Neutrophil (primary cell): ENCODE measurements at regions not wholly inside any gene's neighbourhood (a gene's known extent, or its start where the extent isn't known, plus 50 kb on each side); places are given as distances from the start of the nearest gene placed in this dataset.

Source experiments
- H3K27ac ChIP-seq: fragments of 200-600 bp; sonication (generic); 2 replicates; pipeline ENCODE4 v1.5.1; 2016; ENCODE audit warnings: mild to moderate bottlenecking, moderate library complexity
- H3K27me3 ChIP-seq: fragments of 200-600 bp; sonication (generic); 2 replicates; pipeline ENCODE4 v1.6.0; 2016; ENCODE audit warnings: mild to moderate bottlenecking
- H3K36me3 ChIP-seq: fragments of 200-600 bp; sonication (generic); 2 replicates; pipeline ENCODE4 v1.5.1; 2017
- H3K4me1 ChIP-seq, 2 experiments: fragments of 200-600 bp in 1 of 2; sonication (generic) in 1 of 2; 1 replicate in 1 of 2; 2 replicates in 1 of 2; pipeline versions ENCODE4 v1.5.1 to v1.6.1; 2013 to 2016; ENCODE audit warnings: low read depth in 1 of 2, low read length in 1 of 2, mild to moderate bottlenecking in 1 of 2, moderate library complexity in 1 of 2; ENCODE audit not compliant: control insufficient read depth in 1 of 2, insufficient read depth in 1 of 2
- H3K4me3 ChIP-seq, 2 experiments: fragments of 200-600 bp in 1 of 2; sonication (generic) in 1 of 2; 1 replicate in 1 of 2; 2 replicates in 1 of 2; pipeline ENCODE4 v1.5.1; 2013 to 2016; ENCODE audit warnings: low read depth in 1 of 2, low read length in 1 of 2, mild to moderate bottlenecking in 1 of 2, moderate library complexity in 1 of 2
- H3K9me3 ChIP-seq: fragments of 200-600 bp; sonication (generic); 2 replicates; pipeline ENCODE4 v1.5.1; 2016
- TF ChIP-seq, protein P1 (sequence below): fragments of 200-600 bp; sonication (generic); IDR thresholded peaks from 2 replicates; pipeline ENCODE4 v1.5.1; 2016; ENCODE audit warnings: antibody characterized with exemption

- TF ChIP-seq, protein P1, sequence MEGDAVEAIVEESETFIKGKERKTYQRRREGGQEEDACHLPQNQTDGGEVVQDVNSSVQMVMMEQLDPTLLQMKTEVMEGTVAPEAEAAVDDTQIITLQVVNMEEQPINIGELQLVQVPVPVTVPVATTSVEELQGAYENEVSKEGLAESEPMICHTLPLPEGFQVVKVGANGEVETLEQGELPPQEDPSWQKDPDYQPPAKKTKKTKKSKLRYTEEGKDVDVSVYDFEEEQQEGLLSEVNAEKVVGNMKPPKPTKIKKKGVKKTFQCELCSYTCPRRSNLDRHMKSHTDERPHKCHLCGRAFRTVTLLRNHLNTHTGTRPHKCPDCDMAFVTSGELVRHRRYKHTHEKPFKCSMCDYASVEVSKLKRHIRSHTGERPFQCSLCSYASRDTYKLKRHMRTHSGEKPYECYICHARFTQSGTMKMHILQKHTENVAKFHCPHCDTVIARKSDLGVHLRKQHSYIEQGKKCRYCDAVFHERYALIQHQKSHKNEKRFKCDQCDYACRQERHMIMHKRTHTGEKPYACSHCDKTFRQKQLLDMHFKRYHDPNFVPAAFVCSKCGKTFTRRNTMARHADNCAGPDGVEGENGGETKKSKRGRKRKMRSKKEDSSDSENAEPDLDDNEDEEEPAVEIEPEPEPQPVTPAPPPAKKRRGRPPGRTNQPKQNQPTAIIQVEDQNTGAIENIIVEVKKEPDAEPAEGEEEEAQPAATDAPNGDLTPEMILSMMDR = no peak
- Histone ChIP-seq H3K27me3 (peaks cover 26% of the 10 kb centered on the region), H3K9me3 (no peaks in the 10 kb centered on the region), H3K4me1 (no peaks in the 10 kb centered on the region), H3K27ac (no peak overlapping the region), H3K4me3 (no peak overlapping the region), H3K36me3 (no peaks in the 10 kb centered on the region)
Measured at GRCh38 chr16:22630242-22630641, 119.6 kb downstream of the NPIPB5 start.

DNA sequence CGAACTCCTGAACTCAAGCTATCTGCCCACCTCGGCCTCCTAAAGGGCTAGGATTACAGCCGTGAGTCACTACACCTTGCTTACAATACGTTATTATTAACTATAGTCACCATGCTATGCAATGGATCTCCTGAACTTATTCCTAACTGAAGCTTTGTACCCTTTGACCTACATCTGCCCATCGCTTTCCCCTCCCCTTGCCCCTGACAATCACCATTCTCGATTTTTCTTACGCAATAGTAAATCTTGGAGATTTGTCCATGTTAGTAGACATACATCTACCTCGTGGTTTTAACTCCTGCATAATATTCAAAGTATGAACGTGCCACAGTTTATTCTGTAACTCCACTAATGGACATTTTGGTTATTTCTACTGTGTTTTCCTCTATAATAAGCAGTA, 120.6 kb downstream of the NPIPB5 start:
- TF ChIP-seq, protein P1 = no peak
- Histone ChIP-seq H3K36me3 (no peaks in the 10 kb centered on the region), H3K27me3 (peaks cover 36% of the 10 kb centered on the region), H3K4me1 (no peaks in the 10 kb centered on the region), H3K27ac (no peak overlapping the region), H3K4me3 (no peak overlapping the region), H3K9me3 (no peaks in the 10 kb centered on the region)

GRCh38 chr16:22632606-22633005, 121.9 kb downstream of the NPIPB5 start:
- Histone ChIP-seq H3K36me3 (no peaks in the 10 kb centered on the region), H3K4me3 (no peak overlapping the region), H3K4me1 (no peaks in the 10 kb centered on the region), H3K9me3 (no peaks in the 10 kb centered on the region), H3K27me3 (peaks cover 41% of the 10 kb centered on the region), H3K27ac (no peak overlapping the region)
- TF ChIP-seq, protein P1 = no peak

GRCh38 chr16:22633280-22633679, 122.6 kb downstream of the NPIPB5 start:
- Histone ChIP-seq H3K4me3 (no peak overlapping the region), H3K4me1 (peaks cover 0 to under 1% of the 10 kb centered on the region in 2 experiments), H3K27ac (no peak overlapping the region), H3K27me3 (peaks cover 41% of the 10 kb centered on the region), H3K36me3 (no peaks in the 10 kb centered on the region), H3K9me3 (no peaks in the 10 kb centered on the region)
- TF ChIP-seq, protein P1 = no peak

DNA sequence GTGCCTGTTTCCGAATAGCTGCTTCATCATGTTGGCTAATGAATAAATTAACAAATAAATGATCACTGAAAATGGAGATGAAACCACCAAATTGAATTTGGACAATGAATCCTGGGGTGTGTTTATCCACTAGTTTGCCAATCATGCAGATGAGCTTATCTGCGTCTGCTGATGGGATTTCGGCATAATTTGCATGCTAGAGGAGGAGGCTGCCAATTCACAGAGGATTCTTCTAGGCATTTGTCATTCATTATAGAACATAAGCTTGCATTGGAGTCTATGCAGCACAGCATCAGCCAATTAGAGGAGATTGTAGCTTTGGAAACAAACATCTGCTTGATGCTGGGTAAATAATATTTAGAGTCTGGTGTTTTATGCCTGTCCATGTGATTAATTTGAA, 123.1 kb downstream of the NPIPB5 start:
- Histone ChIP-seq H3K4me3 (no peak overlapping the region), H3K4me1 (peaks cover 0 to 5% of the 10 kb centered on the region in 2 experiments), H3K27me3 (peaks cover 41% of the 10 kb centered on the region), H3K9me3 (no peaks in the 10 kb centered on the region), H3K27ac (no peak overlapping the region), H3K36me3 (no peaks in the 10 kb centered on the region)
- TF ChIP-seq, protein P1 = no peak

DNA sequence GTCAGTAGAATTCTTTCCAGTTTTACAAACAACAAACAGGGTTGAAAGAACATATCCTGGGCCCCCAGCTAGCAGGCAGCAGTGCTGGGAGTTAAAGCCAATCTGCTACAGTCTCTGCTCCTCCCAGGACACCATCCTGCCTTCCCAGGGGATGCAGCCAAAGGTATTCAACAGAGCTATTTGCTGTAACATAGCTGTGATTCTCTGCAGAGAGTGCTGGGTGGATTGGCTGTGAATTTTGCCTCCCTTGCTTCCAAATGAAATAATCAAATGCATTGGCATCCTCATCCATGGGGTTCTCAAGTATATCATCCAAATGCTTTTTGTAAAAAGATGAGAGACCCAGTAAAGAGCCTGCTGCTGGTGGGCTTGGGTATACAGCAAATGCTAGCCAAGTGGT, 124.3 kb downstream of the NPIPB5 start:
- H3K36me3 ChIP-seq = no peaks in the 10 kb centered on the region
- H3K4me3 ChIP-seq = no peak overlapping the region
- H3K27me3 ChIP-seq = peaks cover 41% of the 10 kb centered on the region
- no peak overlapping the region for H3K27ac ChIP-seq
- TF ChIP-seq, protein P1 = no peak
- H3K4me1 ChIP-seq = peaks cover 0 to 5% of the 10 kb centered on the region in 2 experiments
- no peaks in the 10 kb centered on the region for H3K9me3 ChIP-seq
